B cell (primary cell): ENCODE measurements at regions not wholly inside any gene's neighbourhood (a gene's known extent, or its start where the extent isn't known, plus 50 kb on each side); places are given as distances from the start of the nearest gene placed in this dataset.

Experiments
- ATAC-seq: fragments of 200-7000 bp; cut with Tn5 transposase; one replicate; pipeline ENCODE4 v1.10.0; 2021; ENCODE audit warnings: low read depth, mild to moderate bottlenecking, moderate number of reproducible peaks, moderate library complexity
- CTCF ChIA-PET: fragments of 350-600 bp; sonication (Branson Sonifier 250); formaldehyde crosslinking; loops from one replicate; lab custom pipeline; 2021; ENCODE audit warnings: antibody characterized with exemption, inconsistent platforms; lab: Charles Lee
- POLR2A ChIA-PET: fragments of 350-600 bp; sonication (Branson Sonifier 250); formaldehyde crosslinking; loops from one replicate; lab custom pipeline; 2021; ENCODE audit warnings: antibody characterized with exemption; lab: Charles Lee
- DNase-seq: peaks from one replicate; pipeline ENCODE4 v3.0.0; 2013
- H2AFZ ChIP-seq: 2 replicates; pipeline ENCODE4 v1.6.1; 2012; ENCODE audit warnings: mild to moderate bottlenecking, low read depth, low read length; ENCODE audit not compliant: insufficient read depth, poor library complexity, severe bottlenecking
- H3K27ac ChIP-seq, 2 donors: 1 replicate in 1 of 2; 2 replicates in 1 of 2; pipeline ENCODE4 v1.5.1; 2012 to 2013; ENCODE audit warnings: low read length in 2 of 2, mild to moderate bottlenecking in 2 of 2, moderate library complexity in 1 of 2
- H3K27me3 ChIP-seq, 4 experiments: fragments of 200-600 bp in 1 of 4; sonication (generic) in 1 of 4; replicated peaks in 1 of 4; 1 replicate in 2 of 4; 2 replicates in 2 of 4; pipeline versions ENCODE4 v1.6.1 to v1.7.0; 2013 to 2016; ENCODE audit warnings: low read length in 3 of 4, mild to moderate bottlenecking in 2 of 4, mixed read lengths in 1 of 4, moderate library complexity in 1 of 4; ENCODE audit not compliant: insufficient read depth in 4 of 4, control insufficient read depth in 3 of 4; ENCODE audit errors: control extremely low read depth in 1 of 4
- H3K36me3 ChIP-seq, 2 experiments: replicated peaks in 1 of 2; 1 replicate in 1 of 2; 2 replicates in 1 of 2; pipeline versions ENCODE4 v1.6.1 to v1.7.1; 2013; ENCODE audit warnings: low read length in 1 of 2; ENCODE audit not compliant: insufficient read depth in 2 of 2, control insufficient read depth in 1 of 2; ENCODE audit errors: control extremely low read depth in 1 of 2, extremely low read depth in 1 of 2
- H3K4me1 ChIP-seq, 2 donors: fragments of 200-600 bp in 1 of 2; sonication (generic) in 1 of 2; 1 replicate in 1 of 2; 2 replicates in 1 of 2; pipeline versions ENCODE4 v1.5.1 to v1.6.1; 2013 to 2017; ENCODE audit warnings: low read length in 2 of 2; ENCODE audit not compliant: control insufficient read depth in 2 of 2, insufficient read depth in 2 of 2
- H3K4me2 ChIP-seq: replicated peaks from 2 replicates; pipeline ENCODE3; 2012; ENCODE audit warnings: mild to moderate bottlenecking, low read depth, low read length; ENCODE audit not compliant: poor library complexity, severe bottlenecking
- H3K4me3 ChIP-seq, 5 experiments: fragments of 200-600 bp in 1 of 5; sonication (generic) in 1 of 5; 1 replicate in 3 of 5; 2 replicates in 2 of 5; pipeline versions ENCODE4 v1.5.1 to v1.7.0; 2011 to 2016; ENCODE audit warnings: low read length in 4 of 5, mild to moderate bottlenecking in 4 of 5, low read depth in 2 of 5, control low read depth in 1 of 5, moderate library complexity in 1 of 5; ENCODE audit not compliant: insufficient read depth in 1 of 5; ENCODE audit errors: control extremely low read depth in 1 of 5, extremely low read depth in 1 of 5
- H3K79me2 ChIP-seq: fragments of 200-600 bp; sonication (generic); one replicate; pipeline ENCODE4 v1.6.0; 2016; ENCODE audit warnings: low read length; ENCODE audit not compliant: control insufficient read depth, insufficient read depth
- H3K9ac ChIP-seq: fragments of 200-600 bp; sonication (generic); 2 replicates; pipeline ENCODE4 v1.6.1; 2017; ENCODE audit warnings: mild to moderate bottlenecking, low read length, moderate library complexity
- H3K9me3 ChIP-seq, 3 donors: one replicate each; pipeline versions ENCODE4 v1.6.1 to v1.7.1; 2013; ENCODE audit warnings: low read length in 2 of 3; ENCODE audit not compliant: control insufficient read depth in 2 of 3, insufficient read depth in 1 of 3; ENCODE audit errors: control extremely low read depth in 1 of 3
- H4K20me1 ChIP-seq: 2 replicates; pipeline ENCODE4 v1.6.0; 2012; ENCODE audit warnings: mild to moderate bottlenecking, low read length; ENCODE audit not compliant: insufficient read depth, control insufficient read depth, poor library complexity, severe bottlenecking
- H3K27ac Mint-ChIP-seq: one replicate; pipeline ENCODE4 v1.8.0; 2021; ENCODE audit warnings: mixed read lengths
- H3K27me3 Mint-ChIP-seq: one replicate; pipeline ENCODE4 v1.8.0; 2021; ENCODE audit warnings: mixed read lengths
- H3K4me1 Mint-ChIP-seq: one replicate; pipeline ENCODE4 v1.8.0; 2021; ENCODE audit warnings: mixed read lengths
- H3K4me3 Mint-ChIP-seq: one replicate; pipeline ENCODE4 v1.8.0; 2021; ENCODE audit warnings: mixed read lengths
- H3K9me3 Mint-ChIP-seq: one replicate; pipeline ENCODE4 v1.8.0; 2022; ENCODE audit warnings: mixed read lengths; ENCODE audit not compliant: insufficient read depth
- CTCF ChIP-seq: fragments of 200-600 bp; IDR thresholded peaks from one replicate; pipeline ENCODE4 v1.8.0; 2022; ENCODE audit warnings: antibody characterized with exemption, mild to moderate bottlenecking
- EZH2 ChIP-seq: IDR thresholded peaks from 2 replicates; pipeline ENCODE4 v1.6.1; 2012; ENCODE audit warnings: borderline replicate concordance, low read depth, mild to moderate bottlenecking, moderate library complexity, low read length; ENCODE audit not compliant: insufficient read depth, poor library complexity, severe bottlenecking
- WGBS: methylation state at CpG from one replicate; pipeline ENCODE4 v1.1.5; 2013; ENCODE audit warnings: missing lambda C conversion rate; ENCODE audit not compliant: insufficient coverage; 5-methylcytosine and 5-hydroxymethylcytosine counted together
- intact Hi-C: fragments of 100-400 bp; cut with micrococcal nuclease; formaldehyde crosslinking; loops from one replicate; pipeline ENCODE4 v1.10.0; 2022

GRCh38 chr9:16210440-16210839, 657.6 kb downstream of the CCDC171 start:
- Histone ChIP-seq H3K4me1 (no peaks in the 10 kb centered on the region), H4K20me1 (no peaks in the 10 kb centered on the region), H3K79me2 (no peaks in the 10 kb centered on the region), H3K4me2 (no peak overlapping the region), H3K9ac (no peak overlapping the region), H3K9me3 (peaks cover 0 to 4% (median 0%) of the 10 kb centered on the region in 3 donors), H3K27me3 (no peaks in the 10 kb centered on the region), H3K27ac (no peak overlapping the region), H3K36me3 (no peaks in the 10 kb centered on the region), H2AFZ (no peak overlapping the region), H3K4me3 (no peak overlapping the region)
- CTCF ChIA-PET, result no interaction called here
- POLR2A ChIA-PET, result no interaction called here
- TF ChIP-seq EZH2 (no peak), CTCF (no peak)
- no CpG with 5 or more reads among the region's 1 CpG for WGBS
- intact Hi-C loops, result no loop called here
- ATAC-seq, result no peak
- no peak overlapping the region for H3K4me3 Mint-ChIP-seq
- H3K27me3 Mint-ChIP-seq, result no peaks in the 10 kb centered on the region
- no peaks in the 10 kb centered on the region for H3K4me1 Mint-ChIP-seq
- no peak overlapping the region for H3K27ac Mint-ChIP-seq
- H3K9me3 Mint-ChIP-seq, result peaks cover 4% of the 10 kb centered on the region
- no peak for DNase-seq

GRCh38 chr9:16211946-16212345, 658.5 kb downstream of the BNC2 start:
- Histone ChIP-seq H2AFZ (no peak overlapping the region), H3K79me2 (no peaks in the 10 kb centered on the region), H3K9me3 (no peaks in the 10 kb centered on the region), H3K4me3 (no peak overlapping the region), H3K27ac (no peak overlapping the region), H3K36me3 (no peaks in the 10 kb centered on the region), H3K27me3 (no peaks in the 10 kb centered on the region), H3K4me1 (no peaks in the 10 kb centered on the region), H4K20me1 (no peaks in the 10 kb centered on the region), H3K9ac (no peak overlapping the region), H3K4me2 (no peak overlapping the region)
- TF ChIP-seq EZH2 (no peak), CTCF (no peak)
- intact Hi-C loops, result no loop called here
- Mint-ChIP-seq H3K4me3 (no peak overlapping the region), H3K9me3 (peaks cover 4% of the 10 kb centered on the region), H3K27ac (no peak overlapping the region), H3K27me3 (no peaks in the 10 kb centered on the region), H3K4me1 (no peaks in the 10 kb centered on the region)
- ChIA-PET CTCF (no interaction called here), POLR2A (no interaction called here)
- ATAC-seq (no peak), DNase-seq (no peak)
- WGBS, result 92% methylated on average over 2 of the region's 3 CpGs
